ENCODE measurements at regions not wholly inside any gene's neighbourhood (a gene's known extent, or its start where the extent isn't known, plus 50 kb on each side); places are given as distances from the start of the nearest gene placed in this dataset.

GRCh38 chr1:219330669-219331068 lies 157.0 kb downstream of the LYPLAL1 start:
- DNase-seq (ENCODE audit: low spot score), result no peak
- no peak for TF ChIP-seq CTCF (IDR thresholded peaks at IDR 0.05)

GRCh38 chr1:219330001-219330400 lies 156.3 kb downstream of the LYPLAL1 start:
- no peak for ATAC-seq (ENCODE audit: low FRiP score)
- no peak for TF ChIP-seq CTCF (IDR thresholded peaks at IDR 0.05)
- no peak for DNase-seq (ENCODE audit: low spot score)

More at GRCh38 chr1:219330669-219331068, 157.0 kb downstream of the LYPLAL1 start:
- no peak for ATAC-seq (ENCODE audit: low FRiP score)

DNA sequence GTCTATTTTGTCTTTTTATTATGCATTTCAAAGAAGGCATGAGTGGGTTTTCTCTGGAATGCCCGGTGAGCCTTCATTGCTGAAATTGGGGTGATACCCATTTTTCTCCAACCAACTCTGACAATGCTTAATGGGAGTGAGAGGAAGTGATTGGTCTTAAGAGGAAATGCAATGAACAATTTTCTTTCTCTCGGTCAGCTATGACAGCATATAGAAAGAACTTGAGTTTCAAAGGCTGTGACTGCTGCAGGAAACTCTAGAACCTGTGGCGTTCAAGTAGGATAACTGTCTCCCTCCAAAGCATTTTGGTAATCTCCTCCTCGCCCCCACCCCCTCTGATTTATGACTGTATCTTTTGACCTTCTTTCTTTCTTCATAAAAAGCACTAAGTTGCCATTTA lies 155.9 kb downstream of the LYPLAL1 start:
- no peak for DNase-seq (ENCODE audit: low spot score)
- no peak for ATAC-seq (ENCODE audit: low FRiP score)
- no peak for TF ChIP-seq CTCF (IDR thresholded peaks at IDR 0.05)

DNA sequence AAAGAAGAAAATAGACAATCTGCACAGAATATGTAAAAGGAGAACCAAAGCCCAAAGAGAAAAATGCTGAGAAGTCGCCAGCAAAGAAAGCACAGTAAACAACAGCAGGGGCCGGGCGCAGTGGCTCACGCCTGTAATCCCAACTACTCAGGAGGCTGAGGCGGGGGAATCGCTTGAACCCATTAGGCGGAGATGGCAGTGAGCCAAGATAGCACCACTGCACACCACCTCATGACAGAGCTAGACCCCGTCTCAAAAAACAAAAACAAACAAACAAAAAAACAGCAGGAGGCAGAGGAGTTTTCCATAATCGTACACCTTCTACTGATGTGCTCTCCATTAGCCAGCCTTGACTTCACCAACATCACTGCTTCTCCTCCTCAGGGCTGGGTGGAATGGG lies 153.2 kb downstream of the LYPLAL1 start:
- no peak for TF ChIP-seq CTCF (IDR thresholded peaks at IDR 0.05)
- no peak for DNase-seq (ENCODE audit: low spot score)
- no peak for ATAC-seq (ENCODE audit: low FRiP score)

DNA sequence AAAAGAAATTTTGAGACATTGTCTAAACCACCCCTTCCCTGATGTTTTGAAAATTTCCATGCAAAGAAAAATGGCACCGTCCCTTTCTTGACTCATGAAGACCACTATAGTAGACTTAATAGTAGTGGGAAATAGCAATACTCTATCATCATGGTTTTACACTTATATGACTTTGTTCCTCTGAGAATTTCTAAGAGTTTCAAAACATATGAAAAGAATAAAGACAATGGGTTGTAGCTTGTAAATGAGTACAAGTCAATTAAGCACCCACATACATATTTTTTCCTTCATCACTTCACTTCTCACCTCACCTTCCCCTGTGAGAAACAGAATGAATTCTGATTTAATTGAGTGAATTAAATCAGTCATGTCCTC lies 151.7 kb downstream of the LYPLAL1 start:
- no peak for DNase-seq (ENCODE audit: low spot score)
- no peak for ATAC-seq (ENCODE audit: low FRiP score)
- TF ChIP-seq CTCF (IDR thresholded peaks at IDR 0.05), result no peak

GRCh38 chr1:219324629-219325367 lies 151.1 kb downstream of the LYPLAL1 start:
- TF ChIP-seq CTCF (IDR thresholded peaks at IDR 0.05), result no peak
- ATAC-seq (ENCODE audit: low FRiP score), result no peak
- DNase-seq (ENCODE audit: low spot score), result no peak

DNA sequence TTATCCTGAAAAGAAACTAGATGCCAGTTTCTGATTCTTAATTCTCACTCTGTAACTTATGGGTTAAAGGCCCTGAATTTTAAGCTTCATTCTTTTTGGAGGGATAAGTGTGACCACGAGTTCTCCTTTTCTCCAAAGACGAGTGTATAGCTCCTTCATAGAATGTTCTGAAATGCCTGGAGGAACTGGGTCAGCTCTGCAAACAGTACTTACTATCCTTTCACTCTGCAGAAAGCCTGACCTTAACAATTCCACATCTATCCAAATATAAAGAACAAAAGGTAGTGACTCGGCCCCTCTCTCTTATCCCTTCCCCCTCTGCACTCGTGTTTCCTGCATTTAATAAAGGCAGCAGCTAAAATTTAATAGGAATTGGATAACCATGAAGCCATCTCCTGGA lies 150.5 kb downstream of the LYPLAL1 start:
- TF ChIP-seq CTCF (IDR thresholded peaks at IDR 0.05), result no peak
- DNase-seq (ENCODE audit: low spot score), result no peak
- ATAC-seq (ENCODE audit: low FRiP score), result no peak

All from omental fat pad (tissue), 3 donors.